ENCODE measurements at regions not wholly inside any gene's neighbourhood (a gene's known extent, or its start where the extent isn't known, plus 50 kb on each side); places are given as distances from the start of the nearest gene placed in this dataset.

DNA sequence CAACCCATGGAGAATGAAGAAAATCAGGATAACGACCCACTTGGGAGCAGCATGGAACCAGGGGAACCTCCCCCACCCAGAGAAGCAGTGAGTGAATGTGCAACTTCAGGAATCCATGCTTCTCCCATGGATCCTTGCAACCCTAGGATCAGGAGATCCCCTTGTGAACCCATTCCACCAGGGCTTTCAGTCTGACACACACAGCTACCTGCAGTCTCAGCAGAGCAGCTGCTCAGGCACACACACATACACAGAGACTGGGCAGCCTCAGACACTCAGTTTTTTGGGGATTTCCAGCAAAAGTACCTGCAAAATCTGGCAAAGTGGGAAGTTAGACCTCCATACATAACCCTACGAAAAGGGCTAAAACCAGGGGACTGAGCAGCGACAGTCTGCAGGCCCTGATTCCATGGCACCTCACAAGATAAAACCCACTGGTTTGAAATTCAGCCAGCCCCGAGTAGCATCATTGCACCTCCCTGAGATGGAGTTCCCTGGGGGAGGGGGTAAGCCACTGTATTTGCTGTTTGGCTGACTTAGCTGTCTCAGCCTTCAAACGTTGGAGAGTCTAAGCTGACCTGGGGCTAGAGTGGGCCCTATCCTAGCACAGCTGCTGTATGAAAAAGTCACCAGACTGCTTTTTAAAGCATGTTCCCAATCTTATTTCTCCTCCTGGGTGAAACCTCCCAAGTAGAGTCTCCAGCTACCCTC is 737.5 kb upstream of the NDST4 start:
- Mint-ChIP-seq H3K9me3 (no peaks in the 10 kb centered on the region), H3K27me3 (no peaks in the 10 kb centered on the region), H3K4me1 (no peaks in the 10 kb centered on the region), H3K36me3 (no peaks in the 10 kb centered on the region), H3K4me3 (no peak overlapping the region), H3K27ac (no peak overlapping the region)
- ATAC-seq (ENCODE audit: low read depth) (no peak), DNase-seq (no peak)
- POLR2A ChIA-PET: no interaction called here

- Mint-ChIP-seq H3K27me3 (no peaks in the 10 kb centered on the region), H3K4me1 (no peaks in the 10 kb centered on the region), H3K36me3 (no peaks in the 10 kb centered on the region), H3K27ac (no peak overlapping the region), H3K9me3 (peaks cover 1% of the 10 kb centered on the region), H3K4me3 (no peak overlapping the region)
- no peak for ATAC-seq (ENCODE audit: low read depth)
- no peak for DNase-seq
- POLR2A ChIA-PET: no interaction called here
These were observed 730.8 kb upstream of the NDST4 start for GRCh38 chr4:115844180-115844579.

- Mint-ChIP-seq H3K27me3 (no peaks in the 10 kb centered on the region), H3K36me3 (no peaks in the 10 kb centered on the region), H3K9me3 (peaks cover 7% of the 10 kb centered on the region), H3K4me3 (no peak overlapping the region), H3K4me1 (no peaks in the 10 kb centered on the region), H3K27ac (no peak overlapping the region)
- ATAC-seq (ENCODE audit: low read depth) (no peak), DNase-seq (no peak)
- POLR2A ChIA-PET: no interaction called here
These were observed 728.5 kb upstream of the NDST4 start for GRCh38 chr4:115841871-115842270.

DNA sequence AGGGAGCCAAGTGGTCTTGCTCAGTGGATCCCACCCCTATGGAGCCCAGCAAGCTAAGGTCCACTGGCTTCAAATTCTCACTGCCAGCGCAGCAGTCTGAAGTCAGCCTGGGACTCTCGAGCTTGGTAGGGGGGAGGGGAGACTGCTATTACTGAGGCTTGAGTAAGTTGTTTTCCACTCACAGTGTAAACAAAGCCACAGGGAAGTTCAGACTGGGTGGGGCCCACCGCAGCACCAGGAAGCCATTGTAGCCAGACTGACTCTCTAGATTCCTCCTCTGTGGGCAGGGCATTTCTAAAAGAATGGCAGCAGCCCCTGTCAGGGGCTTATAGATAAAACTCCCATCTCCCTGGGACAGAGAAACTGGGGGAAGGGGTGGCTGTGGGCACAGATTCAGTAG is 721.0 kb upstream of the NDST4 start:
- H3K9me3 Mint-ChIP-seq: peaks cover 6% of the 10 kb centered on the region
- no peaks in the 10 kb centered on the region for H3K36me3 Mint-ChIP-seq
- DNase-seq (no peak), ATAC-seq (ENCODE audit: low read depth) (no peak)
- POLR2A ChIA-PET: no interaction called here
- no peak overlapping the region for H3K4me3 Mint-ChIP-seq
- H3K27me3 Mint-ChIP-seq: no peaks in the 10 kb centered on the region
- no peaks in the 10 kb centered on the region for H3K4me1 Mint-ChIP-seq
- H3K27ac Mint-ChIP-seq: no peak overlapping the region

DNA sequence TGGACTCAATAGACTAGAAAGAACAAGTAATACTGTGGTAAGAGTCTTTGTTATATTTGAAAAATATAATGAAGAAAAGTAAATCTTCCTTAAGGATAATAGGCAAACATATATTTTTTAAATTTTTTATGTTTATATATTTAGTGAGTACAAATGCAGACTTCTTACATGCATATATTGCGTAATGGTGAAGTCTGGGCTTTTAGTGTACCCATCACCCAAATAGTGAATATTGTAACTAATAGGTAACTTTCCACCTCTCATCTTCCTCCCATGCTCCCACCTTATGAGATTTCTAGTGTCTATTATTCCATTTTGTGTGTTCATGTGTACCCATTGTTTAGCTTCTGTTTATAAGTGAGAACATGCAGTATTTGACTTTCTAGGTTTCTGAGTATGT is 711.2 kb upstream of the NDST4 start:
- no peak overlapping the region for H3K27ac Mint-ChIP-seq
- H3K27me3 Mint-ChIP-seq: no peaks in the 10 kb centered on the region
- DNase-seq (no peak), ATAC-seq (ENCODE audit: low read depth) (no peak)
- H3K4me3 Mint-ChIP-seq: no peak overlapping the region
- H3K36me3 Mint-ChIP-seq: no peaks in the 10 kb centered on the region
- no peaks in the 10 kb centered on the region for H3K9me3 Mint-ChIP-seq
- no peaks in the 10 kb centered on the region for H3K4me1 Mint-ChIP-seq
- POLR2A ChIA-PET: no interaction called here

DNA sequence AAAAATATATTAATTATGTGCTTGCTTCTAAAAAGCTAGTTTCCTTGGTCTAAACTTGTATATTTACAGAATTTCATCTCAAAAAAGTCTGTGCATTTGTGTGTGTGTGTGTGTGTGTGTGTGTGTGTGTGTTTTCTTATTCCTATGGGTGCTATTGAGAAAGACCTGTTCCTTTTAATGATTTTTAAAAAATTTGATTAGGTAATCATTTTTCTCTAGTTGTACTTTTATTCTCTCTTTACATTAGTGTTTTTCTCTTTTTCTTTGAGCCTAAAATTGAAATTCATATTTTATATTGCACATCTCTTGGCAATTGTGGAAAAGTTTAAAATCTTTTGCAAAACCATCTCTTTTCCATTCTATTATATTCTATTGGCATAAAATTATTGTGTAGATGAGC is 690.4 kb upstream of the NDST4 start:
- Mint-ChIP-seq H3K4me3 (no peak overlapping the region), H3K36me3 (no peaks in the 10 kb centered on the region), H3K27ac (no peak overlapping the region), H3K9me3 (no peaks in the 10 kb centered on the region), H3K4me1 (no peaks in the 10 kb centered on the region), H3K27me3 (no peaks in the 10 kb centered on the region)
- POLR2A ChIA-PET: no interaction called here
- ATAC-seq (ENCODE audit: low read depth) (no peak), DNase-seq (no peak)

DNA sequence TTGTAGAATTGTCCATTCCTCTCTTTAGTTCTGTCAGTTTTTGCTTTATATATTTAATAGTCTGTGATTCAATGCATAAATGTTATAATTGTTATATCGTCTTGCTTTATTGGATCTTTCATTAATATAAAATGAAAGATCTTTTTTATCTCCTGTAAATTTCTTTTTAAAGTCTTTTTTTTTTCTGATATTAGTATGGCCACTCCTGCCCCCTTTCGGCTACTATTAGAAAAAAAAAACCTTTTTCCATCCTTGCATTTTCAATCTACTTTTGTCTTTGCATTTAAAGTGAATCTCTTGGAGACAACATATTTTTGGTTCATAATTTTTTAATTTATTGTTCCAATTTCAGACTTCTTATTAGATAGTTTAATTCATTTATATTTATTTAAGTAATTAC is 677.4 kb upstream of the NDST4 start:
- ATAC-seq (ENCODE audit: low read depth) (no peak), DNase-seq (no peak)
- H3K4me1 Mint-ChIP-seq: no peaks in the 10 kb centered on the region
- no peak overlapping the region for H3K4me3 Mint-ChIP-seq
- no peaks in the 10 kb centered on the region for H3K9me3 Mint-ChIP-seq
- no peak overlapping the region for H3K27ac Mint-ChIP-seq
- no peaks in the 10 kb centered on the region for H3K27me3 Mint-ChIP-seq
- POLR2A ChIA-PET: no interaction called here
- H3K36me3 Mint-ChIP-seq: no peaks in the 10 kb centered on the region

- Mint-ChIP-seq H3K27ac (no peak overlapping the region), H3K36me3 (no peaks in the 10 kb centered on the region), H3K9me3 (no peaks in the 10 kb centered on the region), H3K4me3 (no peak overlapping the region), H3K4me1 (peaks cover 4% of the 10 kb centered on the region), H3K27me3 (no peaks in the 10 kb centered on the region)
- ATAC-seq (ENCODE audit: low read depth) (no peak), DNase-seq (no peak)
- POLR2A ChIA-PET: no interaction called here
These were observed 668.2 kb upstream of the NDST4 start for GRCh38 chr4:115781528-115782146.

DNA sequence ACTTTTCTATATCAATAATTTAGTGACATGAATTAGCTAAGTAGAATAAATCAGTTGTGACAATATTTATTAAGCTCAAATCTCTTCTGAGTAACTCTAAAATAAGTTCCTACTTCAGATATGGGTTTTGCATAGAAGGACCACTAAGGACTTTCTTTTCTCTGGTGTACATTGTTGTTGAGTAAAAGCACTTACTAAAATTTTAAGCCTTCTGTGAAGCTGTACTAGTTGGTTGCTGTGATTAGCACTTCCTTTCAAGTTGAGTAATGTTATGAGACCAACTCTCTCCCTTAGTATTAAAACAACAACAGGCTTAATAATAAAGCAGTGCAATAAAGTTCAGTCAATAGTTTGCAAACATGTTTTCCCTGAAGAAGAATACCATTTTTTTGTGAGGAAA is 667.4 kb upstream of the NDST4 start:
- POLR2A ChIA-PET: no interaction called here
- Mint-ChIP-seq H3K27me3 (no peaks in the 10 kb centered on the region), H3K9me3 (no peaks in the 10 kb centered on the region), H3K4me3 (no peak overlapping the region), H3K4me1 (peaks cover 4% of the 10 kb centered on the region), H3K27ac (no peak overlapping the region), H3K36me3 (no peaks in the 10 kb centered on the region)
- ATAC-seq (ENCODE audit: low read depth) (no peak), DNase-seq (no peak)

GRCh38 chr4:115780268-115780667 is 666.8 kb upstream of the NDST4 start:
- POLR2A ChIA-PET: no interaction called here
- no peaks in the 10 kb centered on the region for H3K27me3 Mint-ChIP-seq
- H3K4me1 Mint-ChIP-seq: peaks cover 4% of the 10 kb centered on the region
- no peak overlapping the region for H3K4me3 Mint-ChIP-seq
- DNase-seq: no peak
- no peak for ATAC-seq (ENCODE audit: low read depth)
- no peak overlapping the region for H3K27ac Mint-ChIP-seq
- no peaks in the 10 kb centered on the region for H3K36me3 Mint-ChIP-seq
- no peaks in the 10 kb centered on the region for H3K9me3 Mint-ChIP-seq

DNA sequence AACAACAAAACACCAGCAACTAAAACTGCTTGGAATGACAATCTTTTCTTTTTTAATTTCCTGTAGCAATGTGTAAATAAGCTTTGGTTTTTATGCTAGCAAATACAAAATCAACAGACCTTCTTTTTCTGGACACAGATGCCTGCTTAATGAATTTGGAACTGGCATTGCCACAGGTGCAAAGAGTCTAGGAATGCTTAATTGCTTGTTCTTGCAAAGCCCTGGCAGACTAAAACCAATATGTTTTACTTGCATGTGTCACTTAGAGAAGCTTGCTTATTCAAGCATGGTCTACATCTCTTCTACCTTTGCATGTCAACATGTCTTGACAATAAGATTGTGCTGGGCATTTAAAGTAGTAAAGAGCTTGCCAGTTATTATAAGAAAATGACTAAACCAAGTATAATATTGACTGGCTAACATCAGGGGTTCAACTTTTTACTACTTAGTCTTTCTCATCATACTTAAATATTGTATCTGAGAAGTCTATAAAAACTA is 656.7 kb upstream of the NDST4 start:
- no peak for DNase-seq
- Mint-ChIP-seq H3K27ac (no peak overlapping the region), H3K9me3 (no peaks in the 10 kb centered on the region), H3K27me3 (no peaks in the 10 kb centered on the region), H3K4me1 (no peaks in the 10 kb centered on the region), H3K4me3 (no peak overlapping the region), H3K36me3 (no peaks in the 10 kb centered on the region)
- POLR2A ChIA-PET: no interaction called here
- no peak for ATAC-seq (ENCODE audit: low read depth)

DNA sequence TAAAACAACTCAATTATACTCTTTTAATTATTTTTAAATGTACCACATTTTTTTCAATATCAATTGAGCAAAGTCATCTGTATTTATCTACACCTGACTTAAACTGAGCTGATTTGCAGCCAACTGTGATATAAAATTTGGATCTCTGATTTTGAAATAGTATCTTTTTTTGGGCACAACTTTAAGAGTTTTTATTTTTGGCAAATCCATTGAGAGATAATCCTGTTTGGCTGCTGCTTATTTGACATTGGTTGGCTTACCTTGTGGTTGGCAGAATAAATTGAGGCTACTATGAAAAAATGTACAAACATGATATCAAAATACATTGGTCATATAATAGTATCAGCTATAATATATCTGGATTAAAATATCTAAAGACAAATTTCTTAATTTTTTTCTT is 656.0 kb upstream of the NDST4 start:
- H3K27me3 Mint-ChIP-seq: no peaks in the 10 kb centered on the region
- H3K9me3 Mint-ChIP-seq: no peaks in the 10 kb centered on the region
- DNase-seq (no peak), ATAC-seq (ENCODE audit: low read depth) (no peak)
- no peak overlapping the region for H3K4me3 Mint-ChIP-seq
- no peaks in the 10 kb centered on the region for H3K36me3 Mint-ChIP-seq
- POLR2A ChIA-PET: no interaction called here
- no peaks in the 10 kb centered on the region for H3K4me1 Mint-ChIP-seq
- H3K27ac Mint-ChIP-seq: no peak overlapping the region

DNA sequence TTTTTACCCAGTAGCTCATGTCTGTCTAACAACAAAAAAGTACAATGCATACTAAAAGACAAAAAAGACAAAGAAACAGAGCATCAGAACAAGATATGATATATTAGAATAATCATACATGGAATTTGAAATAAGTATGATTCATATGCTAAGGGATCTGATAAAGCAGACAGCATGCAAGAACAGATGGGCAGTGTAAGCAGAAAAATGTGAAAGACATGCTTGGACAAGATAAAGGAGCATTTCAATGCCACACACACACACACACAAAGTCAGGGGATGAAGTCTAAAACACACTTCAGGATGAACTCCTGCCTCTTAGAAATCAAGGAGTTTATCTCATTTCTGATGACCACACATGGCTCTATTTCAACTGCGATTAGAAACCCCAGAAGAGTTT is 649.6 kb upstream of the NDST4 start:
- DNase-seq (no peak), ATAC-seq (ENCODE audit: low read depth) (no peak)
- Mint-ChIP-seq H3K9me3 (no peaks in the 10 kb centered on the region), H3K4me3 (no peak overlapping the region), H3K27me3 (no peaks in the 10 kb centered on the region), H3K27ac (no peak overlapping the region), H3K36me3 (no peaks in the 10 kb centered on the region), H3K4me1 (no peaks in the 10 kb centered on the region)
- POLR2A ChIA-PET: no interaction called here

DNA sequence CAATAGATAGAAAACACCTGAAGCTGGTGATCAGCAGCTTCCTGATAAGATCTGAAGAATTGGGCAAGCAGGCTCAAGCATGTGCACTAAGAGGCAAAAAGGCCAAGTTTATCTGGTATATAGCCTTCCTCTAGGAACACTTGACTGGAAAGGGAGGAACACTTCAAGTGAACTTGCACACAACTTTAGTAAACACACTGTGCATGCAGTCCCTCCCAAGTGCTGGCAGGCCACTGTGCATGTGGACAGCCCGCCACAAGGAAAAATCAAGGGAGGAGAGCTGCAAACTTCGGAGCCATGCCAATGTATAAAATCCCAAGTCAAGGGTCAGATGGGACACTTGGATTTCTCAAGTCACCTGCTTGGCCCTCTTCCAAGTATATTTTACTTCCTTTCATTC is 645.8 kb upstream of the NDST4 start:
- POLR2A ChIA-PET: no interaction called here
- Mint-ChIP-seq H3K4me1 (no peaks in the 10 kb centered on the region), H3K27ac (no peak overlapping the region), H3K27me3 (no peaks in the 10 kb centered on the region), H3K36me3 (no peaks in the 10 kb centered on the region), H3K9me3 (no peaks in the 10 kb centered on the region), H3K4me3 (no peak overlapping the region)
- ATAC-seq (ENCODE audit: low read depth): no peak
- DNase-seq: no peak
